LNCaP clone FGC (cell line): ENCODE measurements at regions not wholly inside any gene's neighbourhood (a gene's known extent, or its start where the extent isn't known, plus 50 kb on each side); places are given as distances from the start of the nearest gene placed in this dataset.

Experiments
- DNase-seq: peaks from one replicate; pipeline ENCODE4 v3.0.0-alpha.2; 2011; ENCODE audit warnings: low read depth
- H3K4me3 ChIP-seq: 2 replicates; pipeline ENCODE4 v1.5.1; 2011; ENCODE audit warnings: mild to moderate bottlenecking, low read depth, low read length, control low read depth
- TF ChIP-seq, protein P1 (sequence below): IDR thresholded peaks from 2 replicates; pipeline ENCODE4 v1.5.1; 2012; ENCODE audit warnings: mild to moderate bottlenecking; ENCODE audit not compliant: control insufficient read depth, insufficient read depth; ENCODE audit errors: extremely low read depth

DNA sequence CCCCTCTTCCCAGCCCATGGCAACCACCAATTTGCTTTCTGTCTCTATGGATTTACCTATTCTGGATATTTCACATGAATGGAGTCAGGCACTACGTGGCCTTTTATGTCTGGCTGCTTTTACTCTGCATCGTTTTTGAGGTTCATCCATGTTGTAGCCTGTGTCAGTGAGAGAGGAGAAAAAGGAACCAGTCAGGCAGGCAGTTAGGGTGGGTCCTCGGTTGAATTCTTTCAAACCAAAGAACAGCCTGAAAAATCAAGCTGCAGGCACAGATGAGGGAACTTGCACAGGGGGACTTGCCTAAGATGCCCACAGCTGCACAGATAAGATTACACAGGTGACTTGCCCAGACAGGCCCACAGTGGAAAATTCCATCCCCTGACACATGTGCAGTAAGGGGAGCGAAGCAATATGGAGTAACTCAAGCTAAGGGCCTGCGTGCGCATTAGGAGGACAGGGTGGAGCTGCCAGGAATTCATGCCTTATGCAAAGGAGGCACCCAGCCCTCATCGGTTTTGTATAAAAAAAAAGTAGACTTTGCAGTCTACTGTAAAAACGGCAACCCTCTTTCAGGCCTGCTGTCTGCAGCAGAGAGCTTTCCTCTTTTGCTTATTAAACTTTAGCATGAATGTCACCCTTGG is 152.4 kb upstream of the RFLNA start:
- TF ChIP-seq, protein P1, sequence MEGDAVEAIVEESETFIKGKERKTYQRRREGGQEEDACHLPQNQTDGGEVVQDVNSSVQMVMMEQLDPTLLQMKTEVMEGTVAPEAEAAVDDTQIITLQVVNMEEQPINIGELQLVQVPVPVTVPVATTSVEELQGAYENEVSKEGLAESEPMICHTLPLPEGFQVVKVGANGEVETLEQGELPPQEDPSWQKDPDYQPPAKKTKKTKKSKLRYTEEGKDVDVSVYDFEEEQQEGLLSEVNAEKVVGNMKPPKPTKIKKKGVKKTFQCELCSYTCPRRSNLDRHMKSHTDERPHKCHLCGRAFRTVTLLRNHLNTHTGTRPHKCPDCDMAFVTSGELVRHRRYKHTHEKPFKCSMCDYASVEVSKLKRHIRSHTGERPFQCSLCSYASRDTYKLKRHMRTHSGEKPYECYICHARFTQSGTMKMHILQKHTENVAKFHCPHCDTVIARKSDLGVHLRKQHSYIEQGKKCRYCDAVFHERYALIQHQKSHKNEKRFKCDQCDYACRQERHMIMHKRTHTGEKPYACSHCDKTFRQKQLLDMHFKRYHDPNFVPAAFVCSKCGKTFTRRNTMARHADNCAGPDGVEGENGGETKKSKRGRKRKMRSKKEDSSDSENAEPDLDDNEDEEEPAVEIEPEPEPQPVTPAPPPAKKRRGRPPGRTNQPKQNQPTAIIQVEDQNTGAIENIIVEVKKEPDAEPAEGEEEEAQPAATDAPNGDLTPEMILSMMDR: no peak

DNA sequence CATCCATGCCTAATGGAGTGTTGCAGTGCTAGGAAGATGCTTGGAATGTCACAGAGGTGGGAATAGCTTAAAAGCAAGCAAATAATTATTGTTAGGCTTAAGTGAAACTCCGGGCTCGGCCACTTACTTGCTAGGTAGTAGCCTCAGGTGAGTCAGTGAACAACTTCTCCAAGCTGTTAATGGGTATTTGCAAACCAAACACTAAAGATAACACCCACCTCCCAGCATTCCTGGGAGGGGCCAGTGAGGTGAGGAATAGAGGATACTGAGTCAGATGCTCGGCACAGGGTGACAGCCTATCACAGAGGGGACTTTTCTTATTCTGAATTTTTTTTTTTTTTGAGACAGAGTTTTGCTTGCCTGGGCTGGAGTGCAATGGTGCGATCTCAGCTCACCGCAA is 151.2 kb upstream of the RFLNA start:
- H3K4me3 ChIP-seq: no peak overlapping the region
- no peak for DNase-seq
- TF ChIP-seq, protein P1: no peak

More for the DNA sequence above, 152.4 kb upstream of the RFLNA start:
- no peak overlapping the region for H3K4me3 ChIP-seq
- no peak for DNase-seq

DNA sequence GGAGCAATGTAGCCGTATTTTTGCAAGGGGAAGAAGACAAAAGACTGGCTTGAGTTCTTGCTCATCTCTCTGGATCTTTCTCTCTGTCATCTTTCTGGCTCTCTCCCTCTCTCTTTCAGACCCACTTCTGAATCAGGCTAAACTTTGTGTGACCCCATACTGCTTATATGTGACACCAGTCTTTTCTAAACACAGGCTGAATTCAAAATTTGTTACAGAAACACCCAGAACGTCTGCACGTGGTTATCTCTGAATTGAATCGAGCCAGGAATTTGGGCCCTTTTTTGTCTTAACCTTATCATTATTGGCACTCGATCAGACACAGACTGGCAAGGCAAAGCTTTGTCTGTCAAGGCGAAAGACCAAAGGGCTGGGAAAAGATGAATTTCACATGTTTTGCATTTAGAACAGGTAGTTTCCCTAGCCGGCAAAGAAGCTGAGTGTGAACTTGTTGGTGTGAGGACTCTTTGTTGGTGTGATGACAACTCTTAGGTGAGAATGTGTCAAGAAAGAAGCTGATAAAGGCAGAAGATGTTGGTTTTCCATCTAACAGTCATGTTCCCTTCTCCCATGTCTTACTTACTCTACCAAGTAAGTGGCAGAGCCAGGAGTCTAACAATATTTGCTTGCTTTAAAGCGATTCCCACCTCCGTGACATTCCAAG is 150.2 kb upstream of the RFLNA start:
- TF ChIP-seq, protein P1: no peak
- DNase-seq: no peak
- no peak overlapping the region for H3K4me3 ChIP-seq

DNA sequence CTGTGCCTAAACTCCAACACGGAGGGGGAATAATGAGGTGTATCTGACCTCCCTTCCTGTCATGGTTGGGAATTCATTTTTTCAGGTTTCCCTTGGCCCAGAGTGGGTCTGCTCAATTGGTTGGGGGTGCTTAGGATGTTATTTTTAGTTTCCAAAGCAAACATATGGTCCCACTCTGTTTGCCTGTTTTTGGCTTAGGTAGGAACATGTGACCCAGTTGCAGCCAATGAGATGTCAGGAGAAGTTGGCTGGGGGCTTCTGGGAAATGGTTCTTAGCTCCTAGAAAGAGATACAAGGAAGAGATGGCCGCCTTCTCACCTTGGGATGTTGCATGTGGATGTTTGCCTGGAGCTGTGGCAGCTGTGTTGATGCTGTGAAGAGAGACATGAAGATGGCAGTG is 147.9 kb upstream of the RFLNA start:
- TF ChIP-seq, protein P1: no peak
- DNase-seq: no peak

DNA sequence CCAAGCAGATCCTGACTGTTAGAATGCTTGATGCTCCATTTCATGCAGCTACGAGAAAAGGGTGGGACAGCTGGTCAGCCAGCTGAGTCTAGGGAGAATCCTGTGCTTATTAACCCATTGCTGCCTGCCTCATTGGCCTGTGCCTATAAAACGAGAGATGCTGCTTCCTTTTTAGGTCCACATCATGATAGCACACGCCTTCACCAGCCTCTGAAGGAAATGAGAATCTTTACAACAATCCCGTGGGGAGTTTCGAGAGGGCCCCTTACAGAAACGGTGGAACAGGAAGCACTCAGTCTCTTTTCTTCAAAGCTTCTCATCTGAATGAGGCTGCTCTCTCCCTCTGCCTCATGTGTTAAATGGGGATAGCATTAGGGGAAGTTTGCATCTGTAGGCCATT is 147.3 kb upstream of the RFLNA start:
- H3K4me3 ChIP-seq: no peak overlapping the region
- TF ChIP-seq, protein P1: no peak
- no peak for DNase-seq

More for the DNA sequence above, 147.9 kb upstream of the RFLNA start:
- no peak overlapping the region for H3K4me3 ChIP-seq

DNA sequence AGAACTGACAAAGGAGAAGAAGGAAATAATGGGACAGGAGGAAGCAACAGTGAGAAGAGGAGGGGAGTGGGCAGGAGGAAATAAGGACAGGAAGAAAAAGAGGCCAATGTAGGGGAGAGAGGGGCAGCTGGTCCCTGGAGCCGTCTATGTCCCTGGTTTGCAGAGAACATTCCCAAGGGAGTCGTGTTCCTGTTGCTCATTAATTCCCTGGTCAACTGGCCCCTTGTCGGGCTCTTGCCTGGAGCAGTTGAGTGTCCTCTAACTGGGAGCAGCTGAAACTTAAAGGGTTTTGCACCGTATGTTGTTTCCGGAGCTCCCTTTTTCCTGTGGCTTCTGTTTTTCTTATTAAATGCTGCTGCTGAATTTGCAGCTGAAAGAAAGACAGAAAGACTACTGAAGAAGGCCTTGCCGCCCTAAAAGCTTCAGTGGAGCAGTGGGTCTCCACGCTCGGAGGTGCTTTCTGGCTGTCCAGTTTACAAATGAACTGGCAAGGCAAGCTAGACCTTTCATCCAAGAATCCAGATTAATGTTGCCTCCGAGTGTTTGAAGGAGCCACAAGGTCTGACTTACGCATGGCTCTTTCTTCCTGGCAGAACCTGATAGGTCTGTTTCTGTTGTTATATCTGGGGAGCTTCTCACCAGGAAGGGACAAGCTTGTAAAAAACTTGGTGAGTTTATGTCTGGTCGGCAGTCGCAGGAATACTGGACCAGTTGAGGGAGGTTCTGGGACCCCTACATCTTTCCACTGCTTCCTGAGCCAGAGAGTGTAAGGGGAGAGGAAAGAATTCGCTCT is 146.2 kb upstream of the RFLNA start:
- TF ChIP-seq, protein P1: no peak
- no peak overlapping the region for H3K4me3 ChIP-seq
- DNase-seq: no peak

DNA sequence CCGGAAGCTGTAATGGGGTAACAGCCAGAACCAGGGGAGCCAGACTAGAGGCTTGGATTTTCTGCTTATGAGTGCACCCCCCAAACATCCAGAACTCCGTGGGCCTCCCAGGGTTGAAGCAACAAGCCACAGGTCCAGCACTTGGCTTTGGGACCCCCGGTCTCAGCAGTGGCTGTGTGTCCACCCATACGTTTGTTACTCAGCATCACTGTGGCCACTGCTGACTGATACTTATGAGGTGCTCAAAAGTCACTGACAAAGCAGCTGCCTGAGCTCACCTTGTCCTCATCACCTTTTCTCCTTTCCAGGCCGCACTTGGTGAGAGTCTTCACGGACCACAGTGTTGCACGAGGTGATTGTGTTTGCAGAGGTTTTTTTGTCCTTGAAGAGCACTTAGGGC is 145.6 kb upstream of the RFLNA start:
- TF ChIP-seq, protein P1: no peak
- no peak for DNase-seq
- no peak overlapping the region for H3K4me3 ChIP-seq
